ENCODE measurements at regions not wholly inside any gene's neighbourhood (a gene's known extent, or its start where the extent isn't known, plus 50 kb on each side); places are given as distances from the start of the nearest gene placed in this dataset.

GRCh38 chr2:171217330-171217729 lies 56.6 kb upstream of the TLK1 start:
- TF ChIP-seq, protein P1, sequence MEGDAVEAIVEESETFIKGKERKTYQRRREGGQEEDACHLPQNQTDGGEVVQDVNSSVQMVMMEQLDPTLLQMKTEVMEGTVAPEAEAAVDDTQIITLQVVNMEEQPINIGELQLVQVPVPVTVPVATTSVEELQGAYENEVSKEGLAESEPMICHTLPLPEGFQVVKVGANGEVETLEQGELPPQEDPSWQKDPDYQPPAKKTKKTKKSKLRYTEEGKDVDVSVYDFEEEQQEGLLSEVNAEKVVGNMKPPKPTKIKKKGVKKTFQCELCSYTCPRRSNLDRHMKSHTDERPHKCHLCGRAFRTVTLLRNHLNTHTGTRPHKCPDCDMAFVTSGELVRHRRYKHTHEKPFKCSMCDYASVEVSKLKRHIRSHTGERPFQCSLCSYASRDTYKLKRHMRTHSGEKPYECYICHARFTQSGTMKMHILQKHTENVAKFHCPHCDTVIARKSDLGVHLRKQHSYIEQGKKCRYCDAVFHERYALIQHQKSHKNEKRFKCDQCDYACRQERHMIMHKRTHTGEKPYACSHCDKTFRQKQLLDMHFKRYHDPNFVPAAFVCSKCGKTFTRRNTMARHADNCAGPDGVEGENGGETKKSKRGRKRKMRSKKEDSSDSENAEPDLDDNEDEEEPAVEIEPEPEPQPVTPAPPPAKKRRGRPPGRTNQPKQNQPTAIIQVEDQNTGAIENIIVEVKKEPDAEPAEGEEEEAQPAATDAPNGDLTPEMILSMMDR (conservative IDR thresholded peaks at IDR 0.05) = no peak
- H3K27ac ChIP-seq = no peak overlapping the region

DNA sequence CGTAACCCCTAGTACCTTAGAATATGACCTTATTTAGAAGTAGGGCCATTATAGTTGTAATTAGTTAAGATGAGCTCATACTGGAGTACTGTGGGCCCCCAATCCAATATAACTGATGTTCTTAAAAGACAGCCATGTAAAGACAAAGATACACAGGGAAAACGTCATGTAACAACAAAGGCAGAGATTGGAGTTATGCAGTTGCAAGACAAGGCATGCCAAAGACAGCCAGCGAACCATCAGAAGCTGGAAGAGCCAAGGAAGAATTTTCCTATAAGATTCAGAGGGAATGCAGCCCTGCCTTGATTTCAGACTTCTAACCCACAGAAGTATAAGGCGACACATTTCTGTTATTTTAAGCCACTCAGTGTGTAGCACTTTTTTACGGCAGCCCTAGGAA lies 55.9 kb upstream of the TLK1 start:
- TF ChIP-seq, protein P1 (conservative IDR thresholded peaks at IDR 0.05) = no peak
- no peak overlapping the region for H3K27ac ChIP-seq

- no peak overlapping the region for H3K27ac ChIP-seq
- TF ChIP-seq, protein P1 (conservative IDR thresholded peaks at IDR 0.05) = no peak
Observed at GRCh38 chr2:171214093-171214492, 53.4 kb upstream of the TLK1 start.

DNA sequence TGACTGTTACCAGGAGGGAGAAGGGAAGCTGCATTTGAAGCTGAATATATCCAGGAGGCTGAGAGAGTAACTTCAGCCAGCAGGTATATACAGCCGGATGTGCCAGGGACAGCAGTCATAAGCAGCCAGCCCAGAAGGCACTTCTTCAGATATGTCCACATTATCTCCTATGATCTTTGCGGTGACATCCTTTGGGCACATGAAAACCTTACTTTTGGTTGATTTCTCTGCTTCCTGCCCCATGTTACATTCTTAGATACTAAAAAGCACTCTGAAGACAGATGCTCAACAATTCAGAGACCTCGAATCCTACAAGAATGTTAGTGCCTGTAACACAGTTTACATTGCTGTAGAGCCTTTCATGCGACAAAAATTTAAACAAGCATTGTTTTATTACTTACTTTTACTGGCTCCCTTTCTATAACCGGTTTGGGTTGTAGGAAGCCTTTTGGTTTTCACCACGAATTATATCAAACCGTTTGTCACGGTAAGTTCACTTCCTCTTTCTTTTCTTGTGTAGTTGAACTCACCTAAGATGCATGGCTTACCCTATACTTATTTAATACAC lies 50.3 kb upstream of the TLK1 start:
- TF ChIP-seq, protein P1 (conservative IDR thresholded peaks at IDR 0.05) = no peak
- H3K27ac ChIP-seq = peak overlapping the region; percentile 81

All from VCaP (cell line).